Right cardiac atrium (tissue), 5 donors: ENCODE measurements at regions not wholly inside any gene's neighbourhood (a gene's known extent, or its start where the extent isn't known, plus 50 kb on each side); places are given as distances from the start of the nearest gene placed in this dataset.

Experiments
- ATAC-seq, 2 donors: fragments of 200-7000 bp; cut with Tn5 transposase; one replicate each; pipeline versions ENCODE4 v1.8.0 to v1.9.1; 2020; ENCODE audit warnings: moderate library complexity in 2 of 2, mild to moderate bottlenecking in 1 of 2
- DNase-seq, 3 donors: peaks; one replicate each; pipeline ENCODE4 v3.0.0-alpha.2; 2020
- H3K27ac ChIP-seq: one replicate; pipeline ENCODE4 v1.5.1; 2013; ENCODE audit warnings: mild to moderate bottlenecking, low read length, control low read depth, moderate library complexity
- H3K27me3 ChIP-seq: one replicate; pipeline ENCODE4 v1.6.1; 2013; ENCODE audit not compliant: control insufficient read depth, insufficient read depth
- H3K4me1 ChIP-seq: one replicate; pipeline ENCODE4 v1.6.1; 2013; ENCODE audit warnings: low read length; ENCODE audit not compliant: control insufficient read depth, insufficient read depth
- H3K4me3 ChIP-seq: one replicate; pipeline ENCODE4 v1.5.1; 2013; ENCODE audit warnings: low read length, control low read depth
- H3K9me3 ChIP-seq: one replicate; pipeline ENCODE4 v1.6.1; 2013; ENCODE audit warnings: low read length; ENCODE audit not compliant: control insufficient read depth
- WGBS: extraction: QIAGEN DNeasy Blood & Tissue Kit; methylation state at CpG from one replicate; pipeline ENCODE4 v1.1.7; 2013; 5-methylcytosine and 5-hydroxymethylcytosine counted together
- intact Hi-C, 4 donors: fragments of 100-400 bp; cut with DNase I; formaldehyde crosslinking; loops; one replicate each; pipeline versions ENCODE4 v1.11.0 to v1.14.0; 2022 to 2023
- donor health status: healthy with polysubstance abuse.
- donor health status: DM: no; HTN: yes; CAD: no.
- donor health status: DM: no; HTN: no; CAD: no.
- donor health status: DM: no; HTN: yes; CAD: no; lungs with severe emphysema.
- donor health status: DM: yes; HTN: yes; CAD: no.

- no peak overlapping the region for H3K4me3 ChIP-seq
- intact Hi-C loops = loop anchor here in 1 of 4 donors (10.0 kb wide), 1 partner anchor 57 kb away; no protein-coding TSS in a partner anchor
- H3K4me1 ChIP-seq = no peaks in the 10 kb centered on the region
- H3K27ac ChIP-seq = no peak overlapping the region
- DNase-seq (no peak), ATAC-seq (no peak)
- no peaks in the 10 kb centered on the region for H3K27me3 ChIP-seq
- 29% methylated on average over 4 of the region's 4 CpGs for WGBS
- no peaks in the 10 kb centered on the region for H3K9me3 ChIP-seq
Observed at GRCh38 chr16:5858180-5858579, 760.6 kb upstream of the EEF2KMT start.

- no peak overlapping the region for H3K27ac ChIP-seq
- intact Hi-C loops = loop anchor here in 1 of 4 donors (10.0 kb wide), 1 partner anchor 61 kb away; no protein-coding TSS in a partner anchor
- DNase-seq (no peak), ATAC-seq (no peak)
- H3K4me1 ChIP-seq = no peaks in the 10 kb centered on the region
- WGBS = 65% methylated on average over 5 of the region's 5 CpGs
- H3K27me3 ChIP-seq = no peaks in the 10 kb centered on the region
- no peak overlapping the region for H3K4me3 ChIP-seq
- no peaks in the 10 kb centered on the region for H3K9me3 ChIP-seq
Observed at GRCh38 chr16:5854027-5854426, 756.4 kb upstream of the EEF2KMT start.

- DNase-seq = no peak
- Histone ChIP-seq H3K4me1 (no peaks in the 10 kb centered on the region), H3K27ac (no peak overlapping the region), H3K9me3 (no peaks in the 10 kb centered on the region), H3K27me3 (no peaks in the 10 kb centered on the region), H3K4me3 (no peak overlapping the region)
- intact Hi-C loops = loop anchor here in 1 of 4 donors (10.0 kb wide), 1 partner anchor 63 kb away; no protein-coding TSS in a partner anchor
- ATAC-seq = no peak
- WGBS = 59% methylated on average over 6 of the region's 6 CpGs
Observed at GRCh38 chr16:5852151-5852550, 754.6 kb upstream of the EEF2KMT start.

- H3K4me1 ChIP-seq = no peaks in the 10 kb centered on the region
- DNase-seq (no peak), ATAC-seq (no peak)
- no peak overlapping the region for H3K27ac ChIP-seq
- H3K9me3 ChIP-seq = no peaks in the 10 kb centered on the region
- intact Hi-C loops = loop anchor here in 1 of 4 donors (10.0 kb wide), 1 partner anchor 63 kb away; no protein-coding TSS in a partner anchor
- WGBS = 63% methylated on average over 13 of the region's 13 CpGs
- no peak overlapping the region for H3K4me3 ChIP-seq
- H3K27me3 ChIP-seq = no peaks in the 10 kb centered on the region
Observed at GRCh38 chr16:5851393-5851982, 753.9 kb upstream of the EEF2KMT start.

- Histone ChIP-seq H3K9me3 (no peaks in the 10 kb centered on the region), H3K4me3 (no peak overlapping the region), H3K27ac (no peak overlapping the region), H3K4me1 (no peaks in the 10 kb centered on the region), H3K27me3 (no peaks in the 10 kb centered on the region)
- no peak for DNase-seq
- ATAC-seq = no peak
- intact Hi-C loops = loop anchor here in 1 of 4 donors (10.0 kb wide), 1 partner anchor 64 kb away; no protein-coding TSS in a partner anchor
- 75% methylated on average over 16 of the region's 16 CpGs for WGBS
Observed at GRCh38 chr16:5850632-5851392, 753.2 kb upstream of the EEF2KMT start.

GRCh38 chr16:5845046-5845445, 747.5 kb upstream of the EEF2KMT start:
- intact Hi-C loops = no loop called here
- Histone ChIP-seq H3K4me3 (no peak overlapping the region), H3K27me3 (no peaks in the 10 kb centered on the region), H3K4me1 (no peaks in the 10 kb centered on the region), H3K27ac (no peak overlapping the region), H3K9me3 (no peaks in the 10 kb centered on the region)
- ATAC-seq = no peak
- no peak for DNase-seq
- 51% methylated on average over 3 of the region's 3 CpGs for WGBS

- Histone ChIP-seq H3K4me3 (no peak overlapping the region), H3K27me3 (no peaks in the 10 kb centered on the region), H3K27ac (no peak overlapping the region), H3K4me1 (no peaks in the 10 kb centered on the region), H3K9me3 (no peaks in the 10 kb centered on the region)
- no peak for DNase-seq
- intact Hi-C loops = no loop called here
- ATAC-seq = no peak
- WGBS = 78% methylated on average over 7 of the region's 7 CpGs
Observed at GRCh38 chr16:5841974-5842373, 744.4 kb upstream of the EEF2KMT start.

- WGBS = 71% methylated on average over 3 of the region's 3 CpGs
- H3K9me3 ChIP-seq = no peaks in the 10 kb centered on the region
- H3K4me1 ChIP-seq = no peaks in the 10 kb centered on the region
- no peak overlapping the region for H3K27ac ChIP-seq
- ATAC-seq (no peak), DNase-seq (no peak)
- no peak overlapping the region for H3K4me3 ChIP-seq
- H3K27me3 ChIP-seq = no peaks in the 10 kb centered on the region
- intact Hi-C loops = no loop called here
Observed at GRCh38 chr16:5838725-5839124, 741.1 kb upstream of the EEF2KMT start.

GRCh38 chr16:5838071-5838470, 740.5 kb upstream of the EEF2KMT start:
- Histone ChIP-seq H3K4me1 (no peaks in the 10 kb centered on the region), H3K27ac (no peak overlapping the region), H3K9me3 (no peaks in the 10 kb centered on the region), H3K27me3 (no peaks in the 10 kb centered on the region), H3K4me3 (no peak overlapping the region)
- no peak for ATAC-seq
- 81% methylated on average over 7 of the region's 7 CpGs for WGBS
- DNase-seq = no peak
- intact Hi-C loops = no loop called here

- H3K27me3 ChIP-seq = no peaks in the 10 kb centered on the region
- H3K9me3 ChIP-seq = no peaks in the 10 kb centered on the region
- no peak overlapping the region for H3K4me3 ChIP-seq
- no peak for DNase-seq
- no peaks in the 10 kb centered on the region for H3K4me1 ChIP-seq
- 70% methylated on average over 8 of the region's 8 CpGs for WGBS
- intact Hi-C loops = no loop called here
- no peak overlapping the region for H3K27ac ChIP-seq
- ATAC-seq = no peak
Observed at GRCh38 chr16:5837007-5837670, 739.5 kb upstream of the EEF2KMT start.

GRCh38 chr16:5835876-5836275, 738.3 kb upstream of the EEF2KMT start:
- ATAC-seq (no peak), DNase-seq (no peak)
- intact Hi-C loops = no loop called here
- WGBS = 78% methylated on average over 8 of the region's 8 CpGs
- no peak overlapping the region for H3K27ac ChIP-seq
- no peaks in the 10 kb centered on the region for H3K27me3 ChIP-seq
- no peaks in the 10 kb centered on the region for H3K9me3 ChIP-seq
- H3K4me1 ChIP-seq = no peaks in the 10 kb centered on the region
- H3K4me3 ChIP-seq = no peak overlapping the region
